ENCODE measurements at regions not wholly inside any gene's neighbourhood (a gene's known extent, or its start where the extent isn't known, plus 50 kb on each side); places are given as distances from the start of the nearest gene placed in this dataset.

- no peaks in the 10 kb centered on the region for H3K4me1 ChIP-seq (ENCODE audit: control insufficient read depth in 1 of 2, insufficient read depth in 2 of 2, low read length in 2 of 2)
- peaks cover 2 to 6% of the 10 kb centered on the region in 2 donors for H3K27me3 ChIP-seq (ENCODE audit: control insufficient read depth in 2 of 2, insufficient read depth in 2 of 2, low read length in 2 of 2)
- H3K4me3 ChIP-seq (replicated peaks in 1 of 3; ENCODE audit: low read depth in 2 of 3, low read length in 3 of 3): no peak overlapping the region
- Mint-ChIP-seq H3K4me3 (no peak overlapping the region), H3K4me1 (no peaks in the 10 kb centered on the region), H3K9me3 (peaks cover 1 to 13% (median 6%) of the 10 kb centered on the region in 7 donors), H3K27ac (no peak overlapping the region), H3K27me3 (ENCODE audit: low read depth in 3 of 3) (peaks cover 6 to 12% (median 10%) of the 10 kb centered on the region in 3 donors), H3K36me3 (no peaks in the 10 kb centered on the region)
- H3K4me2 ChIP-seq (replicated peaks; ENCODE audit: extremely low read depth, low read length, poor library complexity, severe bottlenecking): no peak overlapping the region
- peaks cover 0 to 4% of the 10 kb centered on the region in 2 donors for H3K9me3 ChIP-seq (replicated peaks in 1 of 2; ENCODE audit: control insufficient read depth in 1 of 2, insufficient read depth in 1 of 2, low read length in 2 of 2)
- intact Hi-C loops (cut with micrococcal nuclease): no loop called here
- H4K20me1 ChIP-seq (ENCODE audit: insufficient read depth, low read length): no peaks in the 10 kb centered on the region
- H3K27ac ChIP-seq (ENCODE audit: low read depth in 1 of 2, low read length in 2 of 2): no peak overlapping the region
- no peak overlapping the region for H3K9ac ChIP-seq (ENCODE audit: insufficient read depth, low read length, poor library complexity, severe bottlenecking)
- H2AFZ ChIP-seq (ENCODE audit: insufficient read depth, low read depth, low read length, poor library complexity, severe bottlenecking): no peak overlapping the region
- TF ChIP-seq CTCF (IDR thresholded peaks at IDR 0.05): no peak
- no peaks in the 10 kb centered on the region for H3K79me2 ChIP-seq (ENCODE audit: insufficient read depth, low read length)
- no peaks in the 10 kb centered on the region for H3K36me3 ChIP-seq (replicated peaks in 1 of 2; ENCODE audit: control insufficient read depth in 1 of 2, insufficient read depth in 2 of 2, low read length in 2 of 2)
- no peak for DNase-seq
- 43% methylated on average over 2 of the region's 3 CpGs for WGBS (ENCODE audit: insufficient coverage)
These were observed 67.1 kb upstream of the PGBD5 start for GRCh38 chr1:230493264-230493663.

GRCh38 chr1:230490436-230490835, 64.3 kb upstream of the PGBD5 start:
- Histone ChIP-seq H4K20me1 (ENCODE audit: insufficient read depth, low read length) (no peaks in the 10 kb centered on the region), H3K9me3 (replicated peaks in 1 of 2; ENCODE audit: control insufficient read depth in 1 of 2, insufficient read depth in 1 of 2, low read length in 2 of 2) (no peaks in the 10 kb centered on the region), H3K4me2 (replicated peaks; ENCODE audit: extremely low read depth, low read length, poor library complexity, severe bottlenecking) (no peak overlapping the region), H3K36me3 (replicated peaks in 1 of 2; ENCODE audit: control insufficient read depth in 1 of 2, insufficient read depth in 2 of 2, low read length in 2 of 2) (no peaks in the 10 kb centered on the region), H3K9ac (ENCODE audit: insufficient read depth, low read length, poor library complexity, severe bottlenecking) (no peak overlapping the region), H3K79me2 (ENCODE audit: insufficient read depth, low read length) (no peaks in the 10 kb centered on the region), H3K27ac (ENCODE audit: low read depth in 1 of 2, low read length in 2 of 2) (no peak overlapping the region), H3K27me3 (ENCODE audit: control insufficient read depth in 2 of 2, insufficient read depth in 2 of 2, low read length in 2 of 2) (peaks cover 4 to 6% of the 10 kb centered on the region in 2 donors), H3K4me3 (replicated peaks in 1 of 3; ENCODE audit: low read depth in 2 of 3, low read length in 3 of 3) (no peak overlapping the region), H2AFZ (ENCODE audit: insufficient read depth, low read depth, low read length, poor library complexity, severe bottlenecking) (no peak overlapping the region), H3K4me1 (ENCODE audit: control insufficient read depth in 1 of 2, insufficient read depth in 2 of 2, low read length in 2 of 2) (no peaks in the 10 kb centered on the region)
- no peak for TF ChIP-seq CTCF (IDR thresholded peaks at IDR 0.05)
- Mint-ChIP-seq H3K27me3 (ENCODE audit: low read depth in 3 of 3) (peaks cover 6 to 15% (median 13%) of the 10 kb centered on the region in 3 donors), H3K4me3 (no peak overlapping the region), H3K9me3 (peaks cover 0 to 9% (median 4%) of the 10 kb centered on the region in 7 donors), H3K4me1 (no peaks in the 10 kb centered on the region), H3K27ac (no peak overlapping the region), H3K36me3 (no peaks in the 10 kb centered on the region)
- WGBS (ENCODE audit: insufficient coverage): 89% methylated on average over 1 of the region's 2 CpGs
- intact Hi-C loops (cut with micrococcal nuclease): no loop called here
- no peak for DNase-seq
